ENCODE measurements at regions not wholly inside any gene's neighbourhood (a gene's known extent, or its start where the extent isn't known, plus 50 kb on each side); places are given as distances from the start of the nearest gene placed in this dataset.

DNA sequence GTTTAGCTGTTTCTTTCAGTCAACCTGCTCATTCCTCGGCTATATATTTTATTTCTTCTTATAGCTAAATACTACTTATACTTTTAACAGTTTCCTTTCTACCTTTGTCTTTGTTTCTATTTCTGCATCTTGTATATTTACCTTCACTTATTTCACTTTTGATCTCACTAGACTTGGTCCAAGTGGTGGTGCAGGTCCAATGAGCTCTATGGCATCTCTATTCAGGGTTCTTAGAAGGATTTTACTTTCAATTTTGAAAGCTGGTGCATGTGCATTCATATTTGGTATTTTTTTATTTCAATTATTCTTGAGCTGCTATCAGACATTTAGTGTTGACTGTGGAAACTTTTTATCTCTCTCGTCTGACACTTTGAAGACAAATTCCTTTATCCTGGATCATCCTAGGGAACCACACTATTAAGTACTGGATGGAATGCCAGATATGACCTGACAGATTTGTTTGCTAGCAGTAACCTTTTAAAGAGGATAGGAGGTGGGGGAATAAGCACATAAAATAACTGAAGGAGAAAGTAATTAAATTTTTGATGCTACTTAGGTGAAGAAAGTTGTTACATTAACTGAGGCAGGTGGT, 123.1 kb upstream of the PJA2 start:
- Histone ChIP-seq H3K27me3 (replicated peaks in 1 of 7) (no peaks in the 10 kb centered on the region), H3K36me3 (no peaks in the 10 kb centered on the region), H3K4me1 (no peaks in the 10 kb centered on the region), H3K4me3 (no peak overlapping the region), H3K9me3 (no peaks in the 10 kb centered on the region), H3K27ac (no peak overlapping the region)
- 77 to 90% (median 83%) methylated on average over 2 of the region's 2 CpGs for WGBS, 5 donors
- intact Hi-C loops (cut with DNase I; ENCODE audit: low total_unique reads): no loop called here
- no peak for DNase-seq
- TF ChIP-seq POLR2AphosphoS5 (IDR thresholded peaks at IDR 0.05) (no peak), POLR2A (IDR thresholded peaks at IDR 0.05) (no peak)
- TF ChIP-seq, protein P1, sequence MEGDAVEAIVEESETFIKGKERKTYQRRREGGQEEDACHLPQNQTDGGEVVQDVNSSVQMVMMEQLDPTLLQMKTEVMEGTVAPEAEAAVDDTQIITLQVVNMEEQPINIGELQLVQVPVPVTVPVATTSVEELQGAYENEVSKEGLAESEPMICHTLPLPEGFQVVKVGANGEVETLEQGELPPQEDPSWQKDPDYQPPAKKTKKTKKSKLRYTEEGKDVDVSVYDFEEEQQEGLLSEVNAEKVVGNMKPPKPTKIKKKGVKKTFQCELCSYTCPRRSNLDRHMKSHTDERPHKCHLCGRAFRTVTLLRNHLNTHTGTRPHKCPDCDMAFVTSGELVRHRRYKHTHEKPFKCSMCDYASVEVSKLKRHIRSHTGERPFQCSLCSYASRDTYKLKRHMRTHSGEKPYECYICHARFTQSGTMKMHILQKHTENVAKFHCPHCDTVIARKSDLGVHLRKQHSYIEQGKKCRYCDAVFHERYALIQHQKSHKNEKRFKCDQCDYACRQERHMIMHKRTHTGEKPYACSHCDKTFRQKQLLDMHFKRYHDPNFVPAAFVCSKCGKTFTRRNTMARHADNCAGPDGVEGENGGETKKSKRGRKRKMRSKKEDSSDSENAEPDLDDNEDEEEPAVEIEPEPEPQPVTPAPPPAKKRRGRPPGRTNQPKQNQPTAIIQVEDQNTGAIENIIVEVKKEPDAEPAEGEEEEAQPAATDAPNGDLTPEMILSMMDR (IDR thresholded peaks at IDR 0.05 in 8 of 11, conservative IDR thresholded peaks at IDR 0.05 in 3 of 11): no peak

GRCh38 chr5:109531262-109531661, 121.5 kb upstream of the PJA2 start:
- no peaks in the 10 kb centered on the region for H3K27me3 ChIP-seq (replicated peaks in 1 of 7)
- H3K4me1 ChIP-seq: no peaks in the 10 kb centered on the region
- intact Hi-C loops (cut with DNase I; ENCODE audit: low total_unique reads): no loop called here
- H3K27ac ChIP-seq: no peak overlapping the region
- no peak for DNase-seq
- H3K9me3 ChIP-seq: no peaks in the 10 kb centered on the region
- TF ChIP-seq, protein P1 (IDR thresholded peaks at IDR 0.05 in 8 of 11, conservative IDR thresholded peaks at IDR 0.05 in 3 of 11): no peak
- TF ChIP-seq POLR2A (IDR thresholded peaks at IDR 0.05) (no peak), POLR2AphosphoS5 (IDR thresholded peaks at IDR 0.05) (no peak)
- no peak overlapping the region for H3K4me3 ChIP-seq
- no peaks in the 10 kb centered on the region for H3K36me3 ChIP-seq
- WGBS, 5 donors: 88 to 100% (median 98%) methylated on average over 1 of the region's 1 CpG

GRCh38 chr5:109529987-109530386, 120.2 kb upstream of the PJA2 start:
- Histone ChIP-seq H3K4me3 (no peak overlapping the region), H3K9me3 (no peaks in the 10 kb centered on the region), H3K27ac (no peak overlapping the region), H3K4me1 (no peaks in the 10 kb centered on the region), H3K27me3 (replicated peaks in 1 of 7) (no peaks in the 10 kb centered on the region), H3K36me3 (no peaks in the 10 kb centered on the region)
- intact Hi-C loops (cut with DNase I; ENCODE audit: low total_unique reads): no loop called here
- no peak for DNase-seq
- no peak for TF ChIP-seq POLR2AphosphoS5 (IDR thresholded peaks at IDR 0.05)
- no peak for TF ChIP-seq POLR2A (IDR thresholded peaks at IDR 0.05)
- TF ChIP-seq, protein P1 (IDR thresholded peaks at IDR 0.05 in 8 of 11, conservative IDR thresholded peaks at IDR 0.05 in 3 of 11): no peak
- 87 to 98% (median 92%) methylated on average over 2 of the region's 2 CpGs for WGBS, 5 donors

- intact Hi-C loops (cut with DNase I; ENCODE audit: low total_unique reads): no loop called here
- Histone ChIP-seq H3K27ac (no peak overlapping the region), H3K36me3 (no peaks in the 10 kb centered on the region), H3K4me1 (no peaks in the 10 kb centered on the region), H3K4me3 (no peak overlapping the region), H3K27me3 (replicated peaks in 1 of 7) (no peaks in the 10 kb centered on the region), H3K9me3 (no peaks in the 10 kb centered on the region)
- DNase-seq: no peak
- TF ChIP-seq, protein P1 (IDR thresholded peaks at IDR 0.05 in 8 of 11, conservative IDR thresholded peaks at IDR 0.05 in 3 of 11): no peak
- TF ChIP-seq POLR2AphosphoS5 (IDR thresholded peaks at IDR 0.05): no peak
- TF ChIP-seq POLR2A (IDR thresholded peaks at IDR 0.05): no peak
- WGBS, 5 donors: 52 to 80% (median 77%) methylated on average over 2 of the region's 2 CpGs
Observed at GRCh38 chr5:109529520-109529919, 119.7 kb upstream of the PJA2 start.

Data from spleen (tissue), 11 donors.